ENCODE measurements at regions not wholly inside any gene's neighbourhood (a gene's known extent, or its start where the extent isn't known, plus 50 kb on each side); places are given as distances from the start of the nearest gene placed in this dataset.

- TF ChIP-seq, protein P1, sequence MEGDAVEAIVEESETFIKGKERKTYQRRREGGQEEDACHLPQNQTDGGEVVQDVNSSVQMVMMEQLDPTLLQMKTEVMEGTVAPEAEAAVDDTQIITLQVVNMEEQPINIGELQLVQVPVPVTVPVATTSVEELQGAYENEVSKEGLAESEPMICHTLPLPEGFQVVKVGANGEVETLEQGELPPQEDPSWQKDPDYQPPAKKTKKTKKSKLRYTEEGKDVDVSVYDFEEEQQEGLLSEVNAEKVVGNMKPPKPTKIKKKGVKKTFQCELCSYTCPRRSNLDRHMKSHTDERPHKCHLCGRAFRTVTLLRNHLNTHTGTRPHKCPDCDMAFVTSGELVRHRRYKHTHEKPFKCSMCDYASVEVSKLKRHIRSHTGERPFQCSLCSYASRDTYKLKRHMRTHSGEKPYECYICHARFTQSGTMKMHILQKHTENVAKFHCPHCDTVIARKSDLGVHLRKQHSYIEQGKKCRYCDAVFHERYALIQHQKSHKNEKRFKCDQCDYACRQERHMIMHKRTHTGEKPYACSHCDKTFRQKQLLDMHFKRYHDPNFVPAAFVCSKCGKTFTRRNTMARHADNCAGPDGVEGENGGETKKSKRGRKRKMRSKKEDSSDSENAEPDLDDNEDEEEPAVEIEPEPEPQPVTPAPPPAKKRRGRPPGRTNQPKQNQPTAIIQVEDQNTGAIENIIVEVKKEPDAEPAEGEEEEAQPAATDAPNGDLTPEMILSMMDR (IDR thresholded peaks at IDR 0.05), result no peak
- no peak for TF ChIP-seq POLR2A (IDR thresholded peaks at IDR 0.05)
Observed at GRCh38 chrY:7448687-7449086, 537.1 kb upstream of the AMELY start.

All from adrenal gland (tissue), 5 donors.